ENCODE measurements at regions not wholly inside any gene's neighbourhood (a gene's known extent, or its start where the extent isn't known, plus 50 kb on each side); places are given as distances from the start of the nearest gene placed in this dataset.
"Not testable (repeated sequence)": the region's sequence is repeated elsewhere in the genome, so short reads cannot be mapped to it uniquely, and the experiment has no call there.

GRCh38 chr7:131959106-131959812, 402.8 kb upstream of the PODXL start:
- DNase-seq: no peak
- no peak for ATAC-seq

- ATAC-seq: no peak
- DNase-seq: no peak
Measured at GRCh38 chr7:131957338-131958020, 401.1 kb upstream of the PODXL start.

- ATAC-seq: no peak
Measured at GRCh38 chr7:131956864-131957263, 400.4 kb upstream of the PODXL start.

GRCh38 chr7:131955679-131956078, 399.3 kb upstream of the PODXL start:
- DNase-seq: no peak
- ATAC-seq: no peak

More at GRCh38 chr7:131956864-131957263, 400.4 kb upstream of the PODXL start:
- no peak for DNase-seq

- DNase-seq: no peak
- ATAC-seq: no peak
Measured at GRCh38 chr7:131953184-131953583, 396.8 kb upstream of the PODXL start.

GRCh38 chr7:131952365-131952764, 395.9 kb upstream of the PODXL start:
- no peak for DNase-seq
- ATAC-seq: no peak

GRCh38 chr7:131950758-131951157, 394.3 kb upstream of the PODXL start:
- DNase-seq: no peak
- ATAC-seq: no peak

GRCh38 chr7:131949659-131950058, 393.2 kb upstream of the PODXL start:
- ATAC-seq (no peak), DNase-seq (no peak)

GRCh38 chr7:131948434-131949053, 392.1 kb upstream of the PODXL start:
- ATAC-seq (no peak), DNase-seq (no peak)

- ATAC-seq (no peak), DNase-seq (no peak)
Measured at GRCh38 chr7:131947661-131948060, 391.2 kb upstream of the PODXL start.

- DNase-seq: no peak
Measured at GRCh38 chr7:131945957-131946544, 389.6 kb upstream of the PODXL start.

GRCh38 chr7:131945313-131945911, 389.0 kb upstream of the PODXL start:
- DNase-seq (peak; percentile 47), ATAC-seq (peak; percentile 60)

More at GRCh38 chr7:131945957-131946544, 389.6 kb upstream of the PODXL start:
- ATAC-seq: no peak

GRCh38 chr7:131944556-131945069, 388.2 kb upstream of the PODXL start:
- ATAC-seq (no peak), DNase-seq (no peak)

GRCh38 chr7:131943646-131944045, 387.2 kb upstream of the PODXL start:
- no peak for ATAC-seq
- no peak for DNase-seq

- no peak for ATAC-seq
- no peak for DNase-seq
Measured at GRCh38 chr7:131943211-131943610, 386.8 kb upstream of the PODXL start.

GRCh38 chr7:131942287-131943150, 386.1 kb upstream of the PODXL start:
- DNase-seq: no peak
- no peak for ATAC-seq

- no peak for ATAC-seq
- DNase-seq: no peak
Measured at GRCh38 chr7:131941291-131941690, 384.9 kb upstream of the PODXL start.

GRCh38 chr7:131940621-131941165, 384.3 kb upstream of the PODXL start:
- ATAC-seq: no peak
- no peak for DNase-seq

- not testable (repeated sequence) for DNase-seq, ATAC-seq
Measured at GRCh38 chr7:131938788-131939187, 382.4 kb upstream of the PODXL start.

- ATAC-seq: no peak
- no peak for DNase-seq
Measured at GRCh38 chr7:131937868-131938267, 381.4 kb upstream of the PODXL start.

- DNase-seq: no peak
- no peak for ATAC-seq
Measured at GRCh38 chr7:131935180-131935579, 378.8 kb upstream of the PODXL start.

Data from stimulated activated naive CD8-positive, alpha-beta T cell treated with anti-CD3 and anti-CD28 coated beads, Interleukin-15, Interleukin-2, amounts not matched to agents 100 U/mL and 50 U/mL, for 24 hours (primary cell).